ENCODE measurements at regions not wholly inside any gene's neighbourhood (a gene's known extent, or its start where the extent isn't known, plus 50 kb on each side); places are given as distances from the start of the nearest gene placed in this dataset.

DNA sequence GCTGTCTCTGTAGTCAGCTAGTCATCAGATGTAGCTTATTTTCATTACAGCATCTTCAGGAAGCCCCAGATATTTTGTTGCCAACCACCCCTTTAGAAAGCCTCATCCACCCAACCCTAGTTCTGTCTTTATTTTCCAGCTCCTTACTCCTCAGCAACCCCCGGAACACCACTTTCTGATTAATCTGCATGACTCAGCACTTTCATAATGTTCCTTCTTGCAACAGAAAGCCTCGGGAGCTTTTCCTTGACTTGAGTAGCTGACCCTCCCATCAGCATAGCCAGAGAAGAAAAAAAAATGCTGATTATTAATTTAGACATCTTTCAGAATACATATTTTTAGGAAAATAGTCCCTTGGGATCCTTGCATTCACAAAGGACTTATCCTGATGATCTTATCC, 244.0 kb upstream of the CXCL12 start:
- Mint-ChIP-seq H3K36me3 (no peaks in the 10 kb centered on the region), H3K4me3 (no peak overlapping the region), H3K4me1 (peaks cover 7% of the 10 kb centered on the region), H3K9me3 (peaks cover 4% of the 10 kb centered on the region; the same call in 1 of the 2 replicates), H3K27me3 (ENCODE audit: low read depth) (no peaks in the 10 kb centered on the region), H3K27ac (no peak overlapping the region)
- no peak for TF ChIP-seq ELF4 (CRISPR knock-in tag; IDR thresholded peaks at IDR 0.05; ENCODE audit: low read depth)
- TF ChIP-seq OVOL2 (CRISPR knock-in tag; IDR thresholded peaks at IDR 0.05; ENCODE audit: borderline replicate concordance): no peak
- no peak for TF ChIP-seq ZNF671 (CRISPR knock-in tag; IDR thresholded peaks at IDR 0.05)
- TF ChIP-seq TEAD4 (CRISPR knock-in tag; IDR thresholded peaks at IDR 0.05): no peak
- no peak for TF ChIP-seq ZNF416 (CRISPR knock-in tag; IDR thresholded peaks at IDR 0.05)
- no peak for TF ChIP-seq SP1 (CRISPR knock-in tag; conservative IDR thresholded peaks at IDR 0.05)
- TF ChIP-seq KAT7 (CRISPR knock-in tag; IDR thresholded peaks at IDR 0.05; ENCODE audit: borderline replicate concordance): no peak
- TF ChIP-seq, protein P1, sequence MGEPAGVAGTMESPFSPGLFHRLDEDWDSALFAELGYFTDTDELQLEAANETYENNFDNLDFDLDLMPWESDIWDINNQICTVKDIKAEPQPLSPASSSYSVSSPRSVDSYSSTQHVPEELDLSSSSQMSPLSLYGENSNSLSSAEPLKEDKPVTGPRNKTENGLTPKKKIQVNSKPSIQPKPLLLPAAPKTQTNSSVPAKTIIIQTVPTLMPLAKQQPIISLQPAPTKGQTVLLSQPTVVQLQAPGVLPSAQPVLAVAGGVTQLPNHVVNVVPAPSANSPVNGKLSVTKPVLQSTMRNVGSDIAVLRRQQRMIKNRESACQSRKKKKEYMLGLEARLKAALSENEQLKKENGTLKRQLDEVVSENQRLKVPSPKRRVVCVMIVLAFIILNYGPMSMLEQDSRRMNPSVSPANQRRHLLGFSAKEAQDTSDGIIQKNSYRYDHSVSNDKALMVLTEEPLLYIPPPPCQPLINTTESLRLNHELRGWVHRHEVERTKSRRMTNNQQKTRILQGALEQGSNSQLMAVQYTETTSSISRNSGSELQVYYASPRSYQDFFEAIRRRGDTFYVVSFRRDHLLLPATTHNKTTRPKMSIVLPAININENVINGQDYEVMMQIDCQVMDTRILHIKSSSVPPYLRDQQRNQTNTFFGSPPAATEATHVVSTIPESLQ (CRISPR knock-in tag; IDR thresholded peaks at IDR 0.05): no peak
- TF ChIP-seq, protein P2, sequence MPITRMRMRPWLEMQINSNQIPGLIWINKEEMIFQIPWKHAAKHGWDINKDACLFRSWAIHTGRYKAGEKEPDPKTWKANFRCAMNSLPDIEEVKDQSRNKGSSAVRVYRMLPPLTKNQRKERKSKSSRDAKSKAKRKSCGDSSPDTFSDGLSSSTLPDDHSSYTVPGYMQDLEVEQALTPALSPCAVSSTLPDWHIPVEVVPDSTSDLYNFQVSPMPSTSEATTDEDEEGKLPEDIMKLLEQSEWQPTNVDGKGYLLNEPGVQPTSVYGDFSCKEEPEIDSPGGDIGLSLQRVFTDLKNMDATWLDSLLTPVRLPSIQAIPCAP (CRISPR knock-in tag; IDR thresholded peaks at IDR 0.05): no peak
- TF ChIP-seq, protein P3, sequence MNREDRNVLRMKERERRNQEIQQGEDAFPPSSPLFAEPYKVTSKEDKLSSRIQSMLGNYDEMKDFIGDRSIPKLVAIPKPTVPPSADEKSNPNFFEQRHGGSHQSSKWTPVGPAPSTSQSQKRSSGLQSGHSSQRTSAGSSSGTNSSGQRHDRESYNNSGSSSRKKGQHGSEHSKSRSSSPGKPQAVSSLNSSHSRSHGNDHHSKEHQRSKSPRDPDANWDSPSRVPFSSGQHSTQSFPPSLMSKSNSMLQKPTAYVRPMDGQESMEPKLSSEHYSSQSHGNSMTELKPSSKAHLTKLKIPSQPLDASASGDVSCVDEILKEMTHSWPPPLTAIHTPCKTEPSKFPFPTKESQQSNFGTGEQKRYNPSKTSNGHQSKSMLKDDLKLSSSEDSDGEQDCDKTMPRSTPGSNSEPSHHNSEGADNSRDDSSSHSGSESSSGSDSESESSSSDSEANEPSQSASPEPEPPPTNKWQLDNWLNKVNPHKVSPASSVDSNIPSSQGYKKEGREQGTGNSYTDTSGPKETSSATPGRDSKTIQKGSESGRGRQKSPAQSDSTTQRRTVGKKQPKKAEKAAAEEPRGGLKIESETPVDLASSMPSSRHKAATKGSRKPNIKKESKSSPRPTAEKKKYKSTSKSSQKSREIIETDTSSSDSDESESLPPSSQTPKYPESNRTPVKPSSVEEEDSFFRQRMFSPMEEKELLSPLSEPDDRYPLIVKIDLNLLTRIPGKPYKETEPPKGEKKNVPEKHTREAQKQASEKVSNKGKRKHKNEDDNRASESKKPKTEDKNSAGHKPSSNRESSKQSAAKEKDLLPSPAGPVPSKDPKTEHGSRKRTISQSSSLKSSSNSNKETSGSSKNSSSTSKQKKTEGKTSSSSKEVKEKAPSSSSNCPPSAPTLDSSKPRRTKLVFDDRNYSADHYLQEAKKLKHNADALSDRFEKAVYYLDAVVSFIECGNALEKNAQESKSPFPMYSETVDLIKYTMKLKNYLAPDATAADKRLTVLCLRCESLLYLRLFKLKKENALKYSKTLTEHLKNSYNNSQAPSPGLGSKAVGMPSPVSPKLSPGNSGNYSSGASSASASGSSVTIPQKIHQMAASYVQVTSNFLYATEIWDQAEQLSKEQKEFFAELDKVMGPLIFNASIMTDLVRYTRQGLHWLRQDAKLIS (CRISPR knock-in tag; IDR thresholded peaks at IDR 0.05; ENCODE audit: borderline replicate concordance): no peak
- no peak for TF ChIP-seq ZNF263 (CRISPR knock-in tag; IDR thresholded peaks at IDR 0.05; ENCODE audit: low read depth)
- TF ChIP-seq, protein P4, sequence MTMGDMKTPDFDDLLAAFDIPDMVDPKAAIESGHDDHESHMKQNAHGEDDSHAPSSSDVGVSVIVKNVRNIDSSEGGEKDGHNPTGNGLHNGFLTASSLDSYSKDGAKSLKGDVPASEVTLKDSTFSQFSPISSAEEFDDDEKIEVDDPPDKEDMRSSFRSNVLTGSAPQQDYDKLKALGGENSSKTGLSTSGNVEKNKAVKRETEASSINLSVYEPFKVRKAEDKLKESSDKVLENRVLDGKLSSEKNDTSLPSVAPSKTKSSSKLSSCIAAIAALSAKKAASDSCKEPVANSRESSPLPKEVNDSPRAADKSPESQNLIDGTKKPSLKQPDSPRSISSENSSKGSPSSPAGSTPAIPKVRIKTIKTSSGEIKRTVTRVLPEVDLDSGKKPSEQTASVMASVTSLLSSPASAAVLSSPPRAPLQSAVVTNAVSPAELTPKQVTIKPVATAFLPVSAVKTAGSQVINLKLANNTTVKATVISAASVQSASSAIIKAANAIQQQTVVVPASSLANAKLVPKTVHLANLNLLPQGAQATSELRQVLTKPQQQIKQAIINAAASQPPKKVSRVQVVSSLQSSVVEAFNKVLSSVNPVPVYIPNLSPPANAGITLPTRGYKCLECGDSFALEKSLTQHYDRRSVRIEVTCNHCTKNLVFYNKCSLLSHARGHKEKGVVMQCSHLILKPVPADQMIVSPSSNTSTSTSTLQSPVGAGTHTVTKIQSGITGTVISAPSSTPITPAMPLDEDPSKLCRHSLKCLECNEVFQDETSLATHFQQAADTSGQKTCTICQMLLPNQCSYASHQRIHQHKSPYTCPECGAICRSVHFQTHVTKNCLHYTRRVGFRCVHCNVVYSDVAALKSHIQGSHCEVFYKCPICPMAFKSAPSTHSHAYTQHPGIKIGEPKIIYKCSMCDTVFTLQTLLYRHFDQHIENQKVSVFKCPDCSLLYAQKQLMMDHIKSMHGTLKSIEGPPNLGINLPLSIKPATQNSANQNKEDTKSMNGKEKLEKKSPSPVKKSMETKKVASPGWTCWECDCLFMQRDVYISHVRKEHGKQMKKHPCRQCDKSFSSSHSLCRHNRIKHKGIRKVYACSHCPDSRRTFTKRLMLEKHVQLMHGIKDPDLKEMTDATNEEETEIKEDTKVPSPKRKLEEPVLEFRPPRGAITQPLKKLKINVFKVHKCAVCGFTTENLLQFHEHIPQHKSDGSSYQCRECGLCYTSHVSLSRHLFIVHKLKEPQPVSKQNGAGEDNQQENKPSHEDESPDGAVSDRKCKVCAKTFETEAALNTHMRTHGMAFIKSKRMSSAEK (CRISPR knock-in tag; IDR thresholded peaks at IDR 0.05; ENCODE audit: borderline replicate concordance): no peak
- TF ChIP-seq RORB (CRISPR knock-in tag; IDR thresholded peaks at IDR 0.05): no peak
- no peak for TF ChIP-seq EMX1 (CRISPR knock-in tag; IDR thresholded peaks at IDR 0.05)
- no peak for TF ChIP-seq SOX15 (CRISPR knock-in tag; IDR thresholded peaks at IDR 0.05)
- CTCF ChIA-PET: interaction anchor here (0.6 kb wide), 1 partner anchor 1425 kb away, joined by 3 read pairs; no protein-coding TSS in a partner anchor
- POLR2A ChIA-PET: no interaction called here
- DNase-seq (ENCODE audit: low spot score) (no peak), ATAC-seq (no peak)

DNA sequence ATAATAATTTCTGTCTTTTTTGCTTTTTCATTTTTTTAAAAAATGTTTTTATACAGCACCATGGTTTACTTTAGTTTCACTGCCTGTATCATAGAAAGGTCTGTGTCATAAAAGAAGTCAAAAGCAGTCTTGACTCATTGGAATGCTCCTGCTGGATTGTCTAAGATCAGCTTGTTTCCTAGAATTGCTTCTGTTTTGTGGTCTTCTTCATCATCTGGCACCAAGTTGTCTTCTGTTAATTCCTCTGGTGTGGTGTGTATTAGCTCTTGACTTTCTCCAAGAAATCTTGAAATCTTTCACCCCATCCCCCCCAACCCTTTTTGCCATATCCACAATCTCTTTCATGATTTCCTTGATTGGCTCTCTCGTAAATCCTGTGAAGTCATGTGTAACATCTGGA, 250.3 kb upstream of the CXCL12 start:
- Mint-ChIP-seq H3K4me3 (no peak overlapping the region), H3K9me3 (peaks cover 26% of the 10 kb centered on the region), H3K27me3 (ENCODE audit: low read depth) (no peaks in the 10 kb centered on the region), H3K27ac (no peak overlapping the region), H3K36me3 (peaks cover 4% of the 10 kb centered on the region; the same call in 1 of the 2 replicates), H3K4me1 (no peaks in the 10 kb centered on the region)
- CTCF ChIA-PET: no interaction called here
- ATAC-seq (no peak), DNase-seq (ENCODE audit: low spot score) (no peak)
- POLR2A ChIA-PET: no interaction called here
- no peak for TF ChIP-seq ZNF671 (CRISPR knock-in tag; IDR thresholded peaks at IDR 0.05)
- TF ChIP-seq EMX1 (CRISPR knock-in tag; IDR thresholded peaks at IDR 0.05): no peak
- TF ChIP-seq ZNF121 (CRISPR knock-in tag; IDR thresholded peaks at IDR 0.05): no peak
- TF ChIP-seq IRF2 (CRISPR knock-in tag; IDR thresholded peaks at IDR 0.05; ENCODE audit: borderline replicate concordance, low read depth): no peak
- TF ChIP-seq, protein P5, sequence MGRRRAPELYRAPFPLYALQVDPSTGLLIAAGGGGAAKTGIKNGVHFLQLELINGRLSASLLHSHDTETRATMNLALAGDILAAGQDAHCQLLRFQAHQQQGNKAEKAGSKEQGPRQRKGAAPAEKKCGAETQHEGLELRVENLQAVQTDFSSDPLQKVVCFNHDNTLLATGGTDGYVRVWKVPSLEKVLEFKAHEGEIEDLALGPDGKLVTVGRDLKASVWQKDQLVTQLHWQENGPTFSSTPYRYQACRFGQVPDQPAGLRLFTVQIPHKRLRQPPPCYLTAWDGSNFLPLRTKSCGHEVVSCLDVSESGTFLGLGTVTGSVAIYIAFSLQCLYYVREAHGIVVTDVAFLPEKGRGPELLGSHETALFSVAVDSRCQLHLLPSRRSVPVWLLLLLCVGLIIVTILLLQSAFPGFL (CRISPR knock-in tag; IDR thresholded peaks at IDR 0.05; ENCODE audit: borderline replicate concordance): no peak
- no peak for TF ChIP-seq PRRX2 (CRISPR knock-in tag; IDR thresholded peaks at IDR 0.05)
- TF ChIP-seq, protein P4 (CRISPR knock-in tag; IDR thresholded peaks at IDR 0.05; ENCODE audit: borderline replicate concordance): no peak
- no peak for TF ChIP-seq MYBL2 (CRISPR knock-in tag; IDR thresholded peaks at IDR 0.05)
